DOHH2 (cell line): ENCODE measurements at regions not wholly inside any gene's neighbourhood (a gene's known extent, or its start where the extent isn't known, plus 50 kb on each side); places are given as distances from the start of the nearest gene placed in this dataset.

Source experiments
- CTCF ChIP-seq: fragments of 200-600 bp; sonication (generic); IDR thresholded peaks from one replicate; pipeline ENCODE4 v1.5.1; 2014; ENCODE audit warnings: antibody characterized with exemption, mild to moderate bottlenecking, low read depth, low read length; ENCODE audit not compliant: poor library complexity, severe bottlenecking
- EZH2phosphoT487 ChIP-seq: fragments of 200-600 bp; sonication (generic); IDR thresholded peaks from 2 replicates; pipeline ENCODE4 v1.6.1; 2017; ENCODE audit warnings: borderline replicate concordance, mild to moderate bottlenecking, antibody characterized with exemption, low read length, moderate library complexity, mixed read lengths

- TF ChIP-seq CTCF (no peak), EZH2phosphoT487 (no peak)
These were observed 134.5 kb downstream of the C9orf152 start for GRCh38 chr9:110073356-110073905.
